Loucy (cell line): ENCODE measurements at regions not wholly inside any gene's neighbourhood (a gene's known extent, or its start where the extent isn't known, plus 50 kb on each side); places are given as distances from the start of the nearest gene placed in this dataset.

Experiments used
- H2AFZ ChIP-seq: fragments of 200-600 bp; sonication (generic); 2 replicates; pipeline ENCODE4 v1.6.0; 2016; ENCODE audit warnings: antibody characterized with exemption, mild to moderate bottlenecking, low read length, moderate library complexity
- H3F3A ChIP-seq: fragments of 200-600 bp; 2 replicates; pipeline ENCODE4 v1.6.0; 2016; ENCODE audit warnings: antibody characterized with exemption, low read depth, mild to moderate bottlenecking
- H3K27me3 ChIP-seq: fragments of 200-600 bp; sonication (generic); 2 replicates; pipeline ENCODE4 v1.6.1; 2014; ENCODE audit warnings: low read length, mild to moderate bottlenecking; ENCODE audit not compliant: insufficient read depth, poor library complexity, severe bottlenecking
- H3K36me3 ChIP-seq: fragments of 200-600 bp; sonication (generic); 2 replicates; pipeline ENCODE4 v1.6.1; 2016; ENCODE audit warnings: low read length; ENCODE audit not compliant: insufficient read depth
- H3K4me1 ChIP-seq: fragments of 200-600 bp; sonication (generic); 2 replicates; pipeline ENCODE4 v1.5.1; 2014; ENCODE audit warnings: low read length, mild to moderate bottlenecking; ENCODE audit not compliant: insufficient read depth, poor library complexity, severe bottlenecking
- H3K4me2 ChIP-seq: fragments of 200-600 bp; sonication (generic); 2 replicates; pipeline ENCODE4 v1.6.0; 2014; ENCODE audit warnings: antibody characterized with exemption, low read length, low read depth, mild to moderate bottlenecking; ENCODE audit not compliant: poor library complexity, severe bottlenecking
- H3K4me3 ChIP-seq: fragments of 200-600 bp; sonication (generic); 2 replicates; pipeline ENCODE4 v1.5.1; 2014; ENCODE audit warnings: low read length, mild to moderate bottlenecking, mixed read lengths; ENCODE audit not compliant: poor library complexity, severe bottlenecking
- H3K79me2 ChIP-seq: fragments of 200-600 bp; sonication (generic); 2 replicates; pipeline ENCODE4 v1.6.1; 2014; ENCODE audit warnings: low read length; ENCODE audit not compliant: insufficient read depth
- H3K9ac ChIP-seq: fragments of 200-600 bp; sonication (generic); 2 replicates; pipeline ENCODE4 v1.6.0; 2014; ENCODE audit warnings: mild to moderate bottlenecking, low read depth, low read length, moderate library complexity; ENCODE audit not compliant: poor library complexity, severe bottlenecking
- H3K9me2 ChIP-seq: fragments of 200-600 bp; sonication (generic); replicated peaks from 2 replicates; pipeline ENCODE4 v1.6.1; 2016; ENCODE audit warnings: low read depth, low read length, mixed read lengths
- H3K9me3 ChIP-seq: fragments of 200-600 bp; sonication (generic); 2 replicates; pipeline ENCODE4 v1.6.1; 2014; ENCODE audit warnings: mild to moderate bottlenecking, antibody characterized with exemption, low read length, low read depth; ENCODE audit not compliant: insufficient read depth
- H4K20me1 ChIP-seq: fragments of 200-600 bp; sonication (generic); 2 replicates; pipeline ENCODE4 v1.6.0; 2014; ENCODE audit warnings: antibody characterized with exemption, low read length, mild to moderate bottlenecking; ENCODE audit not compliant: insufficient read depth, poor library complexity, severe bottlenecking
- CTCF ChIP-seq: fragments of 200-600 bp; sonication (generic); conservative IDR thresholded peaks from 2 replicates; pipeline ENCODE4 v1.5.1; 2014; ENCODE audit warnings: mild to moderate bottlenecking, antibody characterized with exemption, low read length
- EZH2phosphoT487 ChIP-seq: fragments of 200-600 bp; IDR thresholded peaks from 2 replicates; pipeline ENCODE4 v1.6.1; 2018; ENCODE audit warnings: antibody characterized with exemption, mild to moderate bottlenecking, moderate library complexity, borderline replicate concordance

- H3K4me2 ChIP-seq = no peak overlapping the region
- H3F3A ChIP-seq = no peaks in the 10 kb centered on the region
- no peaks in the 10 kb centered on the region for H3K27me3 ChIP-seq
- no peaks in the 10 kb centered on the region for H4K20me1 ChIP-seq
- H3K9ac ChIP-seq = no peak overlapping the region
- no peaks in the 10 kb centered on the region for H3K36me3 ChIP-seq
- H3K79me2 ChIP-seq = no peaks in the 10 kb centered on the region
- no peaks in the 10 kb centered on the region for H3K9me2 ChIP-seq
- no peaks in the 10 kb centered on the region for H3K9me3 ChIP-seq
- no peak overlapping the region for H2AFZ ChIP-seq
- H3K4me3 ChIP-seq = no peak overlapping the region
- TF ChIP-seq EZH2phosphoT487 (no peak), CTCF (no peak)
- no peaks in the 10 kb centered on the region for H3K4me1 ChIP-seq
Measured at GRCh38 chr3:23062982-23063381, 140.1 kb upstream of the UBE2E2 start.

- Histone ChIP-seq H3K27me3 (no peaks in the 10 kb centered on the region), H4K20me1 (no peaks in the 10 kb centered on the region), H3K9me2 (no peaks in the 10 kb centered on the region), H3K79me2 (no peaks in the 10 kb centered on the region), H3K4me3 (no peak overlapping the region), H3K9ac (no peak overlapping the region), H3F3A (no peaks in the 10 kb centered on the region), H3K36me3 (no peaks in the 10 kb centered on the region), H3K9me3 (no peaks in the 10 kb centered on the region), H3K4me2 (no peak overlapping the region), H2AFZ (no peak overlapping the region), H3K4me1 (peaks cover 18% of the 10 kb centered on the region)
- TF ChIP-seq CTCF (no peak), EZH2phosphoT487 (no peak)
Measured at GRCh38 chr3:23067116-23067515, 136.0 kb upstream of the UBE2E2 start.

GRCh38 chr3:23068016-23068728 lies 135.0 kb upstream of the UBE2E2 start:
- Histone ChIP-seq H4K20me1 (no peaks in the 10 kb centered on the region), H3K4me3 (no peak overlapping the region), H3K9me2 (no peaks in the 10 kb centered on the region), H3K27me3 (no peaks in the 10 kb centered on the region), H3F3A (no peaks in the 10 kb centered on the region), H3K9ac (no peak overlapping the region), H3K4me2 (no peak overlapping the region), H3K36me3 (no peaks in the 10 kb centered on the region), H3K4me1 (peaks cover 25% of the 10 kb centered on the region), H2AFZ (no peak overlapping the region), H3K9me3 (no peaks in the 10 kb centered on the region), H3K79me2 (no peaks in the 10 kb centered on the region)
- TF ChIP-seq CTCF (no peak), EZH2phosphoT487 (no peak)
